NCI-H446 (cell line): ENCODE measurements at regions not wholly inside any gene's neighbourhood (a gene's known extent, or its start where the extent isn't known, plus 50 kb on each side); places are given as distances from the start of the nearest gene placed in this dataset.
"Not testable (repeated sequence)": the region's sequence is repeated elsewhere in the genome, so short reads cannot be mapped to it uniquely, and the experiment has no call there.

Source experiments
- DNase-seq, 2 experiments: peaks; one replicate each; lab custom pipeline; 2025; lab: John Stamatoyannopoulos, UW

DNA sequence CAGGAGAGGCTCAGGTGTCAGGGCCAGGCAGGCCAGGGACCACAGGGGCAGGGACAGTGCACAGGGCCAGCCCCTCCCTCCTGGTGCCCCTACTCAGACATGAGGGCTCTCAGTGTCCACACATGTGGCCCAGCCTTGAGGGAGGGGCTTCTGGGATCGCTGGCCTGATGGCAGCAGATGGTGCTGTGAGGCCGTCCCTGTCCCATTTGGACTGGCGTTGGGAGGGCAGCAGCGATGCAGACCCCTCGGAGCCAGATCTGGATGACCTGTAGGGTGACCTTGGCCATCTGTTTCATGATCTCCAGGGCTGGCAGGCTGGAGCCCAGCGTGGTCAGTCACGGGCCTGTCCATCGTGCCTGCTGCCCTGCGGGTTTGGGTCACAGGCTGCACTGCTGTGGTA is 377.6 kb downstream of the TMEM121 start:
- DNase-seq: no peak

DNA sequence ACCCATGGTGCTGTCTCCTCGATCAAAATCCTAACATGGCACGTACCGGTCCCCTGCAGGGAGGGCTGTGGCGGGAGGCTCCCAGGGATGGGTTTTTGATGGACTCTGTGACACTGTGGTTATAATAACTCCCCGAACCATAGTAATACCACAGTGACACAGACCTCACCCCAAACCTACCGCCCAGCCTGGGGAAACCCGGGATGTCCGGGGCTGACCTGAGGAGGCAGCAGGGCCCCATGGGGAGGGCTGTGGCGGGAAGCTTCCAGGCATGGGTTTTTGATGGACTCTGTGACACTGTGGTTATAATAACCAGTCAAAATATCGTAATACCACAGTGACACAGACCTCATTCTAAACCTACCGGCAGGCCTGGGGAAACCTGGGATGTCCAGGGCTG is 378.0 kb downstream of the TMEM121 start:
- no peak for DNase-seq

DNA sequence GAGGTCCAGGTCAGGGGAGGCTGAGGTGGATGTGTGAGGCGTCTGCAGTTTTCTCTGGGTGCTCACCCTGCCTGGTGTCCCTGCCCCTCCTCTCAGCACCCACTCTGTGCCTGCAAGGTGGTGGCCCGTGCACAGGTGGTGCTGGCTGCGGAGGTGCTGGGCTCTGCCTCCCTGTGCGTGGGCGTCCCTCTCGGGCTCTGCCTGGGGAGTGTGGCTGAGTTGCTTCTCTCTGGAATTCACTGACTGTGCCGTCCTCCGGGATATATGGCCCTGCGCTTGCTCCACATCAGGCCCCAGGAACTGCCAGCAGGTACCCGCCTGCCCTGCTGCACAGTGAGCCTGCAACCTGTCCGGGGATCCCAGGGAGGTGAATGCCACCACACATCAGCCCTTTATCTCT is 379.1 kb downstream of the TMEM121 start:
- no peak for DNase-seq

DNA sequence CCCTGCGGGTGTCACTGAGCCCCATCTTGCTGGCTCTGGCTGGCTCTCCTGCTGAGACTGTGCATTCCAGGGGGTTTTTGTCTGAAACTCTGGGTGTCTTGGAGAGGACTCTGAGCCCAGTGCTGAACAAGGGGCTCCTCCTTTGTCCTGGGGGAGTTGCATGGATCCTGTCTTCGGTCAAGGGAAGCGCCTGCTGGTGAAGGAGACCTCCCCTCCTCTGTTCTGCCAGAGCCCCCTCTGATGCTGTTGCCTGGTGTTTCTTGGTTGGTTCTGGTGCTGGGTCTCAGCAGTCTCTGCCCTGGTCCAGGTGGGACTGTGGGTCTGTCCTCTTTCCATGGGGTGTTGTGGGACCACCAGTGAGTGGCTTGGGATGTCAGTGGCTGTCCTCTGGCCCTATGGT is 380.9 kb downstream of the TMEM121 start:
- DNase-seq: no peak

DNA sequence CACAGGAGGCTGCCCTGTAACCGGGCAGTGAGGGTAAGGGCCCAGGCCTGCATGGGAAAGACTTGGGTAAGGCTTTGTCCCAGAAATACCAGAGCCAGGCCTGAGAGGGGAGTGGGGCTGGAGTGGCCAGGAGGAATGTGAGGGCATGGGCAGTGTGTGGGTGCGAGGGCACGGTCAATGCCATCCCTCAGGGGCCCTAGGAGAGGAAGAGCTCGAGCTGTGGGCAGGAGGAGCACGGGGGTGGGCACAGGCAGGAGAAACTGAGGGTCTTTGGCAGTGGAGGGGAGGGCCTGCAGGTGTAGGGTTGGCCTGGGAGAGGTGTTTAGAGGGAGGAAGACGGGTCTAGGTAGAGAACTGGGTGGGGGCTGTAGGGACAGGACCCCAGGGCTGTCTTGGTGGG is 381.6 kb downstream of the TMEM121 start:
- DNase-seq: no peak

- no peak for DNase-seq
These were observed 382.1 kb downstream of the TMEM121 start for GRCh38 chr14:105908481-105908911.

DNA sequence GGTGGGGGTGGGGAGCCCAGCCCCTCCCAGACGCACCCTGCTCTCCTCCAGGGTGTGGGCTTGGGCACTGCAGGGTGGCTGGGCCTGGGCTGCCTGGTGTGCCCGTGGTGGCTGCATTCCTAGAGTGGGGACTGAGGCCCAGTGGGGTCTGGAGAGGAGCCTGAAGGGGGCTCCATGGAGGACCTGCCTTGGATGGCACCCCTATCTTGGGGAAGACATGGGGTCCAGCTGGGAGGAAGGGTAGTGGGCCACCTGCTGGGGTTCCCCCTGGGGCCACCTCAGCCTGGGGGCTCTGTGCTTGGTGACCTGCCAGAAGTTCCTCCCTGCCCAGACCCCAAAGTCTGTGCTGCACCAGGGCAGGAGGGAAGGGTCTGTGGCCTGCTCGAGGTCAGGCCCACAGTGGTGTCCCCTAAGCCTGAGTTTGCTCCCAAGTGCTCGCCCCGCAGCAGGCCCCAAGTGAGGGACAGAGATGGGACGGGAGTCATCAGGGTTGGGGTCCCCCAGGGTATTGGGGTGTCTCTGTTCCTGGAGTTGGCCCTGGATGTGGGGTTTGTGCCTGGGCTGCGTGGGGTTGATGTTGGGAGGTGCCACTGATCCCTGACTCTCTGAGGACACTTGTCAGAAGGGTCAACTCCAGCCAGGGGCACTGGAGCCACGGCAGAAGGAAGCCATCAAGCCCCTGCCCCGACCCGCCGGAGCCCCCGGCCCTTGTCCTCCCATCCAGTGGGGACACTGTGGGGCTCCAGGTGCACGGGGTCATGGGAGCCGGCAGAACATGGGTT is 382.9 kb downstream of the TMEM121 start:
- DNase-seq: no peak

GRCh38 chr14:105909828-105910120 is 383.4 kb downstream of the TMEM121 start:
- DNase-seq: not testable (repeated sequence)

DNA sequence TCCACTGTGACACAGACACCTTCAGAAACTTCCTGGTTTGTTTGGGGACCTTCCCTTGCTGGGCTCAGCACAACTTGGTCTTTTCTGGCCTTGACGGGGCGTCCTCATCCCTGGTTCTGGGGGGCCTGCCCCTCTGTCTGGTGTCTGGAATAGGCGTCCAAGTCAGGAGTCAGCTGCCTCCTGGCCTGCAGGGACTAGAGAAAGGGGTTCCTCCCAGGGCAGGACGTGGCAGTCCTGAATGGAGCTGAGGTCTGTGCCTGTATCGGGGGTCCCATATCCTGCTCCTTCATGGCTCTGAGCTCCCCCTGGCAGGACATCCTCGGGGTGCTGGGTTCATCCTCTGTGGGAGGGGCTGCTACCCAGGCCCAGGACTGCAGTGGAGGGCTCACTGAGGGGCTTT is 384.0 kb downstream of the TMEM121 start:
- no peak for DNase-seq

- no peak for DNase-seq
These were observed 384.8 kb downstream of the TMEM121 start for GRCh38 chr14:105911006-105911847.

- not testable (repeated sequence) for DNase-seq
These were observed 385.5 kb downstream of the TMEM121 start for GRCh38 chr14:105911848-105912292.

- DNase-seq: no peak
These were observed 386.3 kb downstream of the TMEM121 start for GRCh38 chr14:105912641-105913180.

GRCh38 chr14:105913221-105913620 is 386.8 kb downstream of the TMEM121 start:
- no peak for DNase-seq

DNA sequence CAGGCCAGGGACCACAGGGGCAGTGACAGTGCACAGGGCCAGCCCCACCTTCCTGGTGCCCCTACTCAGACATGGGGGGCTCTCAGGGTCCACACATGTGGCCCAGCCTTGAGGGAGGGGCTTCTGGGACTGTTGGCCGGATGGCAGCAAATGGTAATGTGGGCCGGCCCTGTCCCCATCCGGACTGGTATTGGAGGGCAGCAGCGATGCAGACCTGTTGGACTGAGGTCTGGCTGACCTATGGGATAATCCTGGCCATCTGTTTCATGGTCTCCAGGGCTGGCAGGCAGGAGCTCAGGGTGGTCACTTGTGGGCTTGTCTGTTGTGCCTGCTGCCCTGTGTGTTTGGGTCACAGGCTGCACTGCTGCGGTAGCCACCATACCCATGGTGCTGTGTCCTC is 387.5 kb downstream of the TMEM121 start:
- no peak for DNase-seq

- not testable (repeated sequence) for DNase-seq
These were observed 387.9 kb downstream of the TMEM121 start for GRCh38 chr14:105914281-105914680.

DNA sequence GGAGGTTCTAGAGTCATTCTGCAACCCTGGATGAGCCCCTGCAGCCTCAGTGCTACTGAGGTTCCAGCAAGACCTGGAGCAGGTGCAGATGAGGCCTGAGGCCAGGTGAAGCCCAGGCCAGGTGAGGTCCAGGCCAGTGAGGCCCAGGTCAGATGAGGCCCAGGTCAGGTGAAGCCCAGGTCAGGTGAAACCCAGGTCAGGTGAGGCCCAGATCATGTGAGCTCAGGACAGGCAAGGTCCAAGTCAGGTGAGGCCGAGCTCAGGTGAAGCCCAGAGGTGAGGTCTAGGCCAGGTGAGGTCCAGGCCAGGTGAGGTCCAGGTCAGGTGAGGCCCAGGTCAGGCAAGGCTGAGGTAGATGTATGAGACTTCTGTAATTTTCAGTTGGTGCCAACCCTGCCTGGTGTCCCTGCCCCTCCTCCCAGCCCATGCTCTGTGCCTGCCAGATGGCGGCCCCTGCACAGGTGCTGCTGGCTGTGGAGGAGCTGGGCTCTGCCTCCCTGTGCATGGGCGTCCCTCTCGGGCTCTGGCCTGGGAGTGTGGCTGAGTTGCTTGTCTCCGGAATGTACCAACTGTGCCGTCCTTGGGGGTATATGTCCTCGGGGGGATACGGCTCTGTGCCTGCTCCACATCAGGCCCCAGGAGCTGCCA is 388.5 kb downstream of the TMEM121 start:
- no peak for DNase-seq

- not testable (repeated sequence) for DNase-seq
These were observed 389.2 kb downstream of the TMEM121 start for GRCh38 chr14:105915546-105915945.

- DNase-seq: not testable (repeated sequence)
These were observed 391.0 kb downstream of the TMEM121 start for GRCh38 chr14:105917136-105917932.

DNA sequence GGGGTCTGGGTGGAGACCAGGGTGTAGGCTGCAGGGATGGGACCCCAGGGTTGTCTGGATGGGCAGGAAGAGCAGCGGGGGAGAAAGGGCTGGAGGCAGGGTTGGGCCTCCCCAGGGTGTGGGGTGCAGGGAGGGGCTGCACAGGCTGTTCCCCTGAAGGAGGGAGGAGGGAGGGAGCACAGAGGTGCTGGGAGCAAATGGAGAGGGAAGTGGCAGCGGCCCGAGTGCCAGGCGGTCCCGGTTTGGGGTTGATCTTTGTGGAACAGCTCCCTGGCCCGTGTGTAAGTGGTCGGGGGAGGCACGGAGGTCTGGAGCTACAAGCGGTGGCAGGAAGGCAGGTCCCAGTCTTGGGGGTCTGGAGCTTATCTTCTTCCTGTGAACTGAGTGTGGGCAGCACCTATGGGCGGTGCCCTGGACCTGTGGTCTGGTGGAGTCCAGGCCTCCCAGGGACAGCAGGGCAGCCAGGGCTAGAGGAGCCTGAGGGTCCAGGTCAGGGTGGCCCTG is 391.6 kb downstream of the TMEM121 start:
- DNase-seq: no peak

DNA sequence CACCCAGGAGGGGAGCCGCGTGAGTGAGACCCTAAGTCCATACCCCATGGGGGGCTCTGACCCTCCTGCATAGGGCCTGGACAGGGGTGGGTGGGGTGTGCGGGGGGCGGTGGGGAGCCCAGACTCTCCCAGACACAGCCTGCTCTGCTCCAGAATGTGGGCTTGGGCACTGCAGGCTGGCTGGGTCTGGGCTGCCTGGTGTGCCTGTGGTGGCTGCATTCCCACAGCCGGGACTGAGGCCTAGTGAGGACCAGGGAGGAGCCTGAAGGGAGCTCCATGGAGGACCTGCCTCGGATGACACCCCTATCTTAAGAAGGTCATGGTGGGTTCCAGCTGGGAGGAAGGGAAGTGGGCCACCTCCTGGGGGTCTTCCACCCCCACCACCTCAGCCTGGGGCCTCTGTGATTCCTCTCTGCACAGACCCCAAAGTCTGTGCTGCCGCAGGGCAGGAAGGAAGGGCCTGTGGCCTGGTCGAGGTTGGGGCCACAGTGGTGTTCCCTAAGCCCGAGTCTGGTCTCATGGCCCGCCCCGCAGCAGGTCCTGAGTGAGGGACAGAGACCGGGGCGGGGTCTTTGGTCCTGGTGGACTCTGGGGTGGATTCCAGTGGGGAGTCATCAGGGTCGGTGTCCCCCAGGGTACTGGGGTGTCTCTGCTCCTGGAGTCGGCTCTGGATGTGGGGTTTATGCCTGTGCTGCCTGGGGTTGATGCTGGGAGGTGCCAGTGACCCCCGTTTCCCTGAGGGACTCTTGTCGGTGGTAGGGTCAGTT is 392.3 kb downstream of the TMEM121 start:
- DNase-seq: no peak
